ENCODE measurements at regions not wholly inside any gene's neighbourhood (a gene's known extent, or its start where the extent isn't known, plus 50 kb on each side); places are given as distances from the start of the nearest gene placed in this dataset.

DNA sequence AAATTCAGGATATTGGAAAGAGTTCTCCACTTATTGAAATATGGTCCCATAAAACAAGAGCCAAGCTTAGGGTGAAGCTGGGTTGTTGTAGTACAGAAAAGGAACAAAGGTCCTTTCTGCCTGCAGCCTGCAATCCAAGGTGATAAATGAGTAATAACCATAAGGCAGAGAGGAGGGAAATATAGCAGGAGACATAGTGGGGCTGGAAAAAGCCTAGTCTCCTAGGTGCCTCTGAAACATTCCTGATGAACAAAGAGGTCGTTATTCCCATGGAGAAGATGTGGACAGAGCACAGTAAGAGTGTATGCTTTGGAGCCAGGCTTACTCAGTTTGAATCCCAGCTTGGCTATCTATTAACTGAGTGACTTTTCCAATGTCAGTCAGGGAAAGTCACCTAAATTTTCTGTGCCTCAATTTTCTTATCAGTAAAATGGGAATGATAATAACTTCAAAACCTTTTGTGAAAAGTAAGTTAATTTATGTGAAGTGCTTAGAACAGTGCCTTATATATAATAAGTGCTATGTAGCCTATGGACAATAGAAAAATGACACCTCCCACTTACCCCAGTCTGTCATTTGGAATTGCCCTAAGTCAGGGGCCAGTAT, 110.8 kb upstream of the GRIN3A start:
- no peaks in the 10 kb centered on the region for H3K9me3 ChIP-seq
- no peaks in the 10 kb centered on the region for H3K79me2 ChIP-seq (ENCODE audit: insufficient read depth)
- ChIA-PET POLR2A (no interaction called here), CTCF (no interaction called here)
- 0% methylated on average over 1 of the region's 1 CpG for WGBS (ENCODE audit: low lambda C conversion rate)
- no peaks in the 10 kb centered on the region for H4K20me1 ChIP-seq (ENCODE audit: insufficient read depth)
- H3K27me3 ChIP-seq (ENCODE audit: insufficient read depth) = no peaks in the 10 kb centered on the region
- no peaks in the 10 kb centered on the region for H3F3A ChIP-seq (replicated peaks; ENCODE audit: insufficient read depth)
- no peak overlapping the region for H2AFZ ChIP-seq (ENCODE audit: low read depth)
- H3K36me3 ChIP-seq (replicated peaks in 1 of 2; ENCODE audit: control insufficient read depth in 1 of 2, insufficient read depth in 2 of 2, low read length in 1 of 2) = no peaks in the 10 kb centered on the region
- no peaks in the 10 kb centered on the region for H3K4me1 ChIP-seq (ENCODE audit: control insufficient read depth in 1 of 2, insufficient read depth in 2 of 2, low read depth in 1 of 2, low read length in 1 of 2)
- no peaks in the 10 kb centered on the region for H3K9me2 ChIP-seq
- no peak for DNase-seq
- TF ChIP-seq ELF1 (IDR thresholded peaks at IDR 0.05) (no peak), USF1 (IDR thresholded peaks at IDR 0.05; ENCODE audit: borderline replicate concordance, low read depth) (no peak), FOSL2 (IDR thresholded peaks at IDR 0.05; ENCODE audit: borderline replicate concordance, low read depth) (no peak), GATA2 (CRISPR knock-in tag; IDR thresholded peaks at IDR 0.05) (no peak), FOXM1 (IDR thresholded peaks at IDR 0.05; ENCODE audit: low read depth) (no peak), GABPA (IDR thresholded peaks at IDR 0.05; ENCODE audit: low read depth) (no peak)
- no peak overlapping the region for H3K27ac ChIP-seq (ENCODE audit: low read depth in 2 of 2, low read length in 1 of 2)
- H3K4me3 ChIP-seq (ENCODE audit: low read depth in 2 of 2, low read length in 1 of 2) = no peak overlapping the region
- no peak overlapping the region for H3K9ac ChIP-seq
- H3K4me2 ChIP-seq = no peak overlapping the region

DNA sequence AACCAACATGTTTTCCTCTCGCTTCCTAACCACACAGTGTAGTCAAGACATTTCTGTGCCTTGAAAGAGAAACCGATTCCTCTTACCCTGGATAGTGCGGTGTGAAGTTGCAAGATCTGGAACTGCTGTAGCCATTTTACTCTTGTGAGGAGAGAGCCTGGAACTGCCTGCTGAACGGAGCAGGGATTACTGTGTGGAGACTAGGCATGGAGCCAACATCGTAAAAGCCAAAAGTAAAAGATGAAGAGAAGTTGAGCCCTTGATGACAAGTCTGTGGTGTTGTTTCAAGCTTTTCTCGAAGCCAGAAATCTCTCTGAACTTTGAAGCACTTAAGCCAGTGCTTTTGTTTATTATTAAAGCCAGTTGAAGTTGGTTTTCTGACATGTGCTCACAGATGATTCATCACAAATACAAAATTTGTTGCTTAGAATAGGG, 110.1 kb upstream of the GRIN3A start:
- no peak for TF ChIP-seq MXI1 (IDR thresholded peaks at IDR 0.05; ENCODE audit: low read depth, low read length)
- no peak for TF ChIP-seq FOSL2 (IDR thresholded peaks at IDR 0.05; ENCODE audit: borderline replicate concordance, low read depth)
- no peak for TF ChIP-seq ELF1 (IDR thresholded peaks at IDR 0.05)
- TF ChIP-seq YY1 (IDR thresholded peaks at IDR 0.05; ENCODE audit: low read depth) = no peak
- no peak for TF ChIP-seq TAF1 (IDR thresholded peaks at IDR 0.05; ENCODE audit: borderline replicate concordance, low read depth, low read length)
- TF ChIP-seq, protein P1, sequence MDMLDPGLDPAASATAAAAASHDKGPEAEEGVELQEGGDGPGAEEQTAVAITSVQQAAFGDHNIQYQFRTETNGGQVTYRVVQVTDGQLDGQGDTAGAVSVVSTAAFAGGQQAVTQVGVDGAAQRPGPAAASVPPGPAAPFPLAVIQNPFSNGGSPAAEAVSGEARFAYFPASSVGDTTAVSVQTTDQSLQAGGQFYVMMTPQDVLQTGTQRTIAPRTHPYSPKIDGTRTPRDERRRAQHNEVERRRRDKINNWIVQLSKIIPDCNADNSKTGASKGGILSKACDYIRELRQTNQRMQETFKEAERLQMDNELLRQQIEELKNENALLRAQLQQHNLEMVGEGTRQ (IDR thresholded peaks at IDR 0.05; ENCODE audit: borderline replicate concordance, low read depth, low read length) = no peak
- TF ChIP-seq EP300 (IDR thresholded peaks at IDR 0.05; ENCODE audit: borderline replicate concordance in 1 of 2, low read depth in 1 of 2, low read length in 1 of 2) = no peak
- no peak for TF ChIP-seq EZH2phosphoT487 (IDR thresholded peaks at IDR 0.05; ENCODE audit: borderline replicate concordance, low read depth)
- TF ChIP-seq, protein P2, sequence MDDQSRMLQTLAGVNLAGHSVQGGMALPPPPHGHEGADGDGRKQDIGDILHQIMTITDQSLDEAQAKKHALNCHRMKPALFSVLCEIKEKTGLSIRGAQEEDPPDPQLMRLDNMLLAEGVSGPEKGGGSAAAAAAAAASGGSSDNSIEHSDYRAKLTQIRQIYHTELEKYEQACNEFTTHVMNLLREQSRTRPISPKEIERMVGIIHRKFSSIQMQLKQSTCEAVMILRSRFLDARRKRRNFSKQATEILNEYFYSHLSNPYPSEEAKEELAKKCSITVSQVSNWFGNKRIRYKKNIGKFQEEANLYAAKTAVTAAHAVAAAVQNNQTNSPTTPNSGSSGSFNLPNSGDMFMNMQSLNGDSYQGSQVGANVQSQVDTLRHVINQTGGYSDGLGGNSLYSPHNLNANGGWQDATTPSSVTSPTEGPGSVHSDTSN (IDR thresholded peaks at IDR 0.05) = no peak
- no peak for TF ChIP-seq RFX5 (IDR thresholded peaks at IDR 0.05; ENCODE audit: low read length)
- H2AFZ ChIP-seq (ENCODE audit: low read depth) = no peak overlapping the region
- H3F3A ChIP-seq (replicated peaks; ENCODE audit: insufficient read depth) = no peaks in the 10 kb centered on the region
- H3K27ac ChIP-seq (ENCODE audit: low read depth in 2 of 2, low read length in 1 of 2) = no peak overlapping the region
- no peaks in the 10 kb centered on the region for H3K9me2 ChIP-seq
- DNase-seq = no peak
- H3K36me3 ChIP-seq (replicated peaks in 1 of 2; ENCODE audit: control insufficient read depth in 1 of 2, insufficient read depth in 2 of 2, low read length in 1 of 2) = no peaks in the 10 kb centered on the region
- ChIA-PET CTCF (no interaction called here), POLR2A (no interaction called here)
- no peaks in the 10 kb centered on the region for H4K20me1 ChIP-seq (ENCODE audit: insufficient read depth)
- no peaks in the 10 kb centered on the region for H3K4me1 ChIP-seq (ENCODE audit: control insufficient read depth in 1 of 2, insufficient read depth in 2 of 2, low read depth in 1 of 2, low read length in 1 of 2)
- H3K9ac ChIP-seq = no peak overlapping the region
- H3K4me3 ChIP-seq (ENCODE audit: low read depth in 2 of 2, low read length in 1 of 2) = no peak overlapping the region
- no peaks in the 10 kb centered on the region for H3K27me3 ChIP-seq (ENCODE audit: insufficient read depth)
- H3K4me2 ChIP-seq = no peak overlapping the region
- no peaks in the 10 kb centered on the region for H3K79me2 ChIP-seq (ENCODE audit: insufficient read depth)
- 19% methylated on average over 6 of the region's 6 CpGs for WGBS (ENCODE audit: low lambda C conversion rate)
- no peaks in the 10 kb centered on the region for H3K9me3 ChIP-seq
